ENCODE measurements at regions not wholly inside any gene's neighbourhood (a gene's known extent, or its start where the extent isn't known, plus 50 kb on each side); places are given as distances from the start of the nearest gene placed in this dataset.
A peak's percentile ranks its signal among the peaks of the same experiment; 100 is the strongest.

GRCh38 chr15:67967871-67968431, 86.2 kb upstream of the PIAS1 start:
- H4K20me1 ChIP-seq (replicated peaks; ENCODE audit: insufficient read depth) = no peaks in the 10 kb centered on the region
- H3K4me3 ChIP-seq = peak overlapping the region; percentile 86
- no peak overlapping the region for H3K27ac ChIP-seq (ENCODE audit: low read depth)
- H3K36me3 Mint-ChIP-seq (ENCODE audit: low read depth) = no peaks in the 10 kb centered on the region
- H3K4me2 ChIP-seq = peak overlapping the region; percentile 98
- H3K79me2 ChIP-seq (replicated peaks; ENCODE audit: insufficient read depth) = no peaks in the 10 kb centered on the region
- no peak overlapping the region for H3K27ac Mint-ChIP-seq
- H3K27me3 Mint-ChIP-seq (ENCODE audit: insufficient read depth, low read depth, poor library complexity) = peaks cover 3% of the 10 kb centered on the region
- no peaks in the 10 kb centered on the region for H3K36me3 ChIP-seq (ENCODE audit: insufficient read depth)
- no peaks in the 10 kb centered on the region for H3K9me2 ChIP-seq (ENCODE audit: insufficient read depth)
- peak; percentile 91 for DNase-seq (ENCODE audit: low spot score)
- ATAC-seq = peak; percentile 98
- no peaks in the 10 kb centered on the region for H3K9me3 Mint-ChIP-seq
- peak overlapping the region; percentile 79 for H3K4me3 Mint-ChIP-seq
- H2AFZ ChIP-seq = peak overlapping the region; percentile 99
- no peaks in the 10 kb centered on the region for H3K27me3 ChIP-seq (ENCODE audit: insufficient read depth)
- peaks cover 16% of the 10 kb centered on the region for H3K4me1 ChIP-seq (ENCODE audit: insufficient read depth)
- H3F3A ChIP-seq (replicated peaks; ENCODE audit: low read depth) = peaks cover 10% of the 10 kb centered on the region
- peaks cover 18% of the 10 kb centered on the region for H3K4me1 Mint-ChIP-seq
- TF ChIP-seq ZNF114 (CRISPR knock-in tag; IDR thresholded peaks at IDR 0.05) (no peak), POLR2AphosphoS5 (IDR thresholded peaks at IDR 0.05; ENCODE audit: low read depth) (peak; percentile 60)

DNA sequence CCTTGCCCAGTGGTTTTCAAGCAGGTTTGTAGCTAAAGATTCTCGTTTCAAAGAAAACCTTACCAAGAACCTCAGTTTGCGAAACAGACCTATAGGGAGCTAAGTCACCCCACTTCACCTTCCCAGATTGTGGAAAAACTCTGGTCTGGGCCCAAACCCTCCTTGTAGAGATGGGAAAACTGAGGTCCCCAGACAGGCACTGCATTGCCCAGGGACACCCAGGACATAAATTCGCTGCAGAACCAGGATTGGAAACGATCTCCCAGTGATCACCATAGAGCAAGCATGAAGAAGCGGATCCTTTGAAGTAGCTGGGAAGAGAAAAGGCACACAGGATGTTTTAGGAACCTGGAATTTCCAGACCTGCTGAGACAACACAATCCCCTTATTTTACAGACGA, 85.6 kb upstream of the PIAS1 start:
- TF ChIP-seq ZNF462 (CRISPR knock-in tag; IDR thresholded peaks at IDR 0.05) (no peak), ZNF114 (CRISPR knock-in tag; IDR thresholded peaks at IDR 0.05) (no peak), ETS1 (IDR thresholded peaks at IDR 0.05) (no peak), NANOG (IDR thresholded peaks at IDR 0.05; ENCODE audit: borderline replicate concordance) (no peak), EZH2phosphoT487 (IDR thresholded peaks at IDR 0.05; ENCODE audit: unreplicated experiment) (no peak)
- DNase-seq (ENCODE audit: low spot score) = peak; percentile 15
- Histone ChIP-seq H3K27me3 (ENCODE audit: insufficient read depth) (no peaks in the 10 kb centered on the region), H3K27ac (ENCODE audit: low read depth) (peak overlapping the region; percentile 33; the same call in 1 of the 2 replicates), H3K79me2 (replicated peaks; ENCODE audit: insufficient read depth) (no peaks in the 10 kb centered on the region), H3K4me3 (peak overlapping the region; percentile 86), H3K36me3 (ENCODE audit: insufficient read depth) (no peaks in the 10 kb centered on the region), H4K20me1 (replicated peaks; ENCODE audit: insufficient read depth) (no peaks in the 10 kb centered on the region), H3K9me2 (ENCODE audit: insufficient read depth) (no peaks in the 10 kb centered on the region), H3K4me1 (ENCODE audit: insufficient read depth) (peaks cover 15% of the 10 kb centered on the region), H3F3A (replicated peaks; ENCODE audit: low read depth) (peaks cover 10% of the 10 kb centered on the region), H2AFZ (peak overlapping the region; percentile 99), H3K4me2 (peak overlapping the region; percentile 98)
- Mint-ChIP-seq H3K4me1 (peaks cover 18% of the 10 kb centered on the region), H3K9me3 (no peaks in the 10 kb centered on the region), H3K27me3 (ENCODE audit: insufficient read depth, low read depth, poor library complexity) (peaks cover 3% of the 10 kb centered on the region), H3K36me3 (ENCODE audit: low read depth) (no peaks in the 10 kb centered on the region), H3K4me3 (peak overlapping the region; percentile 79), H3K27ac (no peak overlapping the region)
- ATAC-seq = peak; percentile 16
